GM20431 (cell line): ENCODE measurements at regions not wholly inside any gene's neighbourhood (a gene's known extent, or its start where the extent isn't known, plus 50 kb on each side); places are given as distances from the start of the nearest gene placed in this dataset.

ENCODE experiments used
- in situ Hi-C: fragments of 300-500 bp; cut with MseI, MboI; formaldehyde crosslinking; loops from one replicate; pipeline ENCODE4 v1.15.0; 2020; ENCODE audit warnings: low sequenced_read_pairs; ENCODE audit not compliant: unreplicated experiment

DNA sequence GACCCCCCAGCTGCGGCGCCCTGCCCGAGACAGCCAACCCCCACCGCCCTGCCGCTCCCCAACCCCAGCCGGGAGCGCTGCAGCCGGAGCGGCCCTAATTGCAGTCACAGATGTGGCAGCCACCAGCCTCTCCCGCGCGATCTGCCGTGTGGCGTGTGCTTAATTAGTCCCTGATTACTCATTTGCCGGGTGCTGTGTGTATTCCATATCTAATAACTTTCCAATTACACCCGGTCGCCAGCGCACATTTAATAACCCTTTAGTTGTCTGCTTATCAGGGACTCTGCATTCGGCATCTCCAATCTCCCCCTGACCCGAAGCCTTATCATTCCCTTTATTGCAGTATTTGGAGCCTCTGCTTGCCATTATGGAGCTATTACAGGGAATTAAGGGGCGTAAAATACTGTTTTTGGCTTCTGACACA lies 236.7 kb upstream of the CIBAR2 start:
- in situ Hi-C loops: no loop called here

DNA sequence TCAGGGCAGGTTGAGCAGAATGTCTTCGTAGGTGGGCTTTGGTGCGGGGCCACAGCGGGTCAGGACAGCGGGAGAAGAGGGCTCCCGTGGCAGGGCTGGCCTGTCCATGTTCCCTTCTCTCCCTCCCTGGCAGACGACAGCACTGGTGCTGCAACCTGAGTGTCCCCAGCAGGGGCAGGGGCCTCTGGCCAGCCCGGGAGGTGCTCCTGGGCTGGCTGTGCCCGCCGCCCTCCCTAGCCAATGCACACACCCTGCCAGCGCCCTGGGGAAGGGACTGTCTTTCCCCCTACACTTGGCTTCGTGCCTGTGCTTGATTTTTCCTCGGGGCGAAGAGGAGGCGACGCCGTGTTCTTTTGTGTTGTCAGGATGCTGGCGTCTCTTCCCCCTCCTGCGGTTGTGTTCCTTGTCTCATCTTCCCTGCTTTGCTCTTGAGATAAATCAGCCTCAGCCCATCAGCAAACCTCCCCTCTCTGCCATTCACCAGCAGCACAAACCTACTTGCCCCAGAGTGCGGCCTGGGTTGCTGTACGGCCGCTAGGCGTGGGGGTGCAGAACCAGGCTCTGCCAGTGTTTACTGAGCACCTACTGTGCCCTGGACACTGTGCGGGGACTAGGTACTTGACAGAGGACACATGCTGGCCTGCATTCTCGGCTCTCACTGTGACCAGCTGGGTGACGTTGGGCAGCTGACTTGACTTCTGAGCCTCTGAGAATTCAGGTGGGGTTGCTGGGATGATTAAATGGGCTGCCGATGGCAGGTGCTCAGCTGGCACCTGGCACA lies 237.3 kb upstream of the CIBAR2 start:
- in situ Hi-C loops: no loop called here

DNA sequence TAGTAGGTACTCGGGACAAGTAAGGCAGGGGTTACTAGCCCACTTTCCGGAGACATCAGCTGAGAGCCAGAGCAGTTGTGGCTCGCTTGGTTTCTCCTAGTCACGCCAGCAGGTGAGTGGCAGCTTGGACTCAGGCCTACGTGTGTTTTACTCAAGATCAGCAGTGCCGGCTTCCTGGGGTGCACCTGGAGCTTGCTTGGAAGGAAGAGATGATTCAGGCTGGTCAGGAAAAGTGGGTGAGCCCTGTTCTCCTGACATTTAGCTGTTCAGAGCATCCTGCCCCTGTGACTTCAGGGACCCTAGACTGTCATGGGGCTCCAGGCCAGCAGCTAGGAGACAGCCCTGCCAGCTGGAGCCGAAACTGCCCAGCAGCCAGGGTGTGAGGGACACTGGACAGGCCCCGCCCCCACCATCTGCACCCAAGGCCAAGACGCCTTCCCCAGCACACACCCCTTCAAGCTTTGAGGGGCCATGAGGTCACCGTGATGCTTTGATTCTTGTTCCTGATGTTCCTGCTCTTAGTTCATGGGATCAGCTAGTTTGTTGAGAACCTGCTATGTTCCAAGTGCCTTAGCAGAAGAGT lies 238.0 kb upstream of the CIBAR2 start:
- in situ Hi-C loops: no loop called here

DNA sequence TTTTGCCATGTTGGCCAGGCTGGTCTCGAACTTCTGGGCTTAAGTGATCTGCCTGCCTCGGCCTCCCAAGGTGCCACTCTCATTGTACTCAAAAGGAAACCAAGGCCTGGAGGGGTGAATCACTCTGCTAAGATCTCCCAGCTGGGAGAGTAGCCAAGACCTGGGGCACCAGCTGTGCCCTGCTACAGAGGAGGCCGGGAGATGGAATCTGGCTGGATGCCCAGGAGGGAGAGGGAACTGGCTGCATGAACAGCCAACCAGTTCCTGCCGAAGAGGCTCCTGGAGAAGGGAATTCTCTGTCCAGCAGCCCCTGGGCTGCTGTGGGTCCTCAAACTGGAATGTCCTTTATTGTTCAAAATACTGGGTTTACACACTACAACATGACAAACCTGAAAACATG lies 238.7 kb upstream of the CIBAR2 start:
- in situ Hi-C loops: no loop called here

DNA sequence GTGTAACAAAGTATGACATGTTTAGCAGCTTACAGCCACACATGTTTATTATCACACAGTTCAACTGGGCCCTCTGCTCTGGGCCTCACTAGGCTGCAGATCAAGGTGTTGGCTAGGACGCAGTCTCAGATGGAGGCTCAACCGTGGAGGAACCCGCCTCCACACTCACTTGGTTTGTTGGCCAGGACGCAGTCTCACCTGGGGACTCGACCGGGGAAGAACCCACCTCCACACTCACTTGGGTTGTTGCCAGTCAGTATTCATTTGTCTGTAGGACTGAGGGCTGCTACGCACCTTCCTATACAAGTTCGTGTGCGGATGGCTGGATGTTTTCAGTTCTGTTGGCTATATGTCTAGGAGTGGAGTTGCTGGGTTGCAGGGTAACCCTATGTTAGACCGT lies 240.7 kb upstream of the CIBAR2 start:
- in situ Hi-C loops: no loop called here

DNA sequence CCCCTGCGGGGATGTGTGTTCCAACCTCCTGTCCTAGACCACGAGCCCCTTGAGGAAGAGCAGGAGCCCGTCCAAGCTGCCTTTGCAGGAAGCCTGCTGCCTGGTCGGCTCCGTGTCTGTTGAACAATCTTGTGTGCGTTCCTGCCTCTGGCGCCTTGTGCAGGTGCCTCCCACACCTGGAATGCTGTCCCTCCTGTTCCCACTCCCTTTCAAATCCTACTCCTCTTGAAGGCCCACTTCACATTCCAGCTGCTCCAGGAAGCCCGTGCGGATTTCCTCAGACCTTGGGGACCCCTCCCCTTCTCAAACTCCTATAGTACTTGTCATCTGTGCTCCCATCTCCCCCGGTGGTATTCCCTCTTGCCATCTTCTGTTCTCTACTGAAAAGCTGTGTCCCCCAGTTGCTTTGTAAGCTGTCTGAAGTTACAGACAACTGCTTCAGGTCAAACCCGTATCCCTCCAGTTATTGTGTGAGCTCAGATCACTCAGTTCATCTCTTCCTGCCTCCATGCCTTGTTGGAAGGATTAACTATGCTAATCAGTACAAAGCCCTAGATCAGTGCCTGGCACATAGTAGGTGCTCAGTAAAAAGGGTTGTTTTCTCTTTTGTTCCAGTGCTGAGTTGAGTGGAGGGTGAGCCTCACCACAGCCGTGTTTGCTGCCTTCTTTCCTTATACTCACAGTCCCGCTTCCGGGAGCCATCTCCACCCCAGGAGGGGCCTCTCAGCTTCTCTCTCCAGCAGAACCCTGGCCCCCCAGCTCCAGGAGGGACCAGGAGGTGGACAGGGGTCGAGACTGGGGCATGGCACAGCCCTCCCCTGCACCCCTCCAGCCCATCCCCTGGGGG lies 241.8 kb upstream of the CIBAR2 start:
- in situ Hi-C loops: no loop called here

DNA sequence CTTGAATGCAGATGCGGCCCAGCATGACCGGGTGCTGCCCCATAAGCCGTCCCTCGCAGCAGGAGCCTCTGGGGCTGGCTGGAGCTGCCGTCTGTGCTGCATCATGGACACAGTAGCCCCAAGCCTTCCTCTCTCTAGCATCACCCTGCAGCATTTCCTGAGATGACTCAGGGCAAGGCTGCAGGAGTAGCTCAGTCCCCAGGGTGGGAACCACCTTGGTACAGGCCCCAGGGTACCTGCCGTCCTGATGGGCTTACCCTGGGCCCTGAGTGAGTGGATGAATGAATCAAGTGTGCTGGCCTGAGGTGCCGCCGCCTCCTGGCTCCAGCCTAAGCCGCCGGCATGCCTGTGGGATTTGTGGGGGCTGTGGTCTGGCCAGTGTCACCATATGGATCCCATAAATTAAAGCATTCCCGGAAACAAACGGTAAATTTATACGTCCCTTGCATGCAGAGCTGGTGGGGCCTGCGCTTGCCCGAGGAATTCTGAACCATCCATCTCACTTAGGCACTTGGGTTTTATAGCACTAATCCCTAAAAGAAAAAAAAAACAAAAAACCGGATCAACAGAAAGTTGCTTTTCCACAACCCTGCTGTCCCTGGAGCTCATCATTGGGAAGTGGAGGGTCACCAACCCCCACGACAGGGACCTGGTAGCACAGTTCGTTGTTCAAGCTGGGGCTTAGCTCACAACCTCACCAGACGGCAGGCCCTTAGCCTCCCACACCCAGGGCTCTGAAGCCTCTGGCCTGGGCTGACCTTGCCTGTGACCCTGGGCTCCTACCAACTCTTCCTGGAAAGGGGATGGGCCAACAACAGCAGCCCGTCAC lies 242.6 kb upstream of the CIBAR2 start:
- in situ Hi-C loops: no loop called here

DNA sequence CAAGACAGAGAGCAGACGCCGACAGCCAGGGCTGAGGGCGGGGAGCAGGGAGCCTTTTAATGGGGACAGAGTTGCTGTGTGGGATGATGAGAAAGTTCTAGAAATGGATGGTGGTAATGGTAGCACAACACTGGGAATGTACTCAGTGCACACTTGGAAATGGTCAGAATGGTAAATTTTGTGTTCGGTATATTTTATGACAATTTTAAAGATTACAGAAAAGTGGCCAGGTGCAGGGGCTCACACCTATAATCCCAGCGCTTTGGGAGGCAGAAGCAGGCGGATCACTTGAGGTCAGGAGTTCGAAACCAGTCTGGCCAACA lies 243.2 kb upstream of the CIBAR2 start:
- in situ Hi-C loops: no loop called here

DNA sequence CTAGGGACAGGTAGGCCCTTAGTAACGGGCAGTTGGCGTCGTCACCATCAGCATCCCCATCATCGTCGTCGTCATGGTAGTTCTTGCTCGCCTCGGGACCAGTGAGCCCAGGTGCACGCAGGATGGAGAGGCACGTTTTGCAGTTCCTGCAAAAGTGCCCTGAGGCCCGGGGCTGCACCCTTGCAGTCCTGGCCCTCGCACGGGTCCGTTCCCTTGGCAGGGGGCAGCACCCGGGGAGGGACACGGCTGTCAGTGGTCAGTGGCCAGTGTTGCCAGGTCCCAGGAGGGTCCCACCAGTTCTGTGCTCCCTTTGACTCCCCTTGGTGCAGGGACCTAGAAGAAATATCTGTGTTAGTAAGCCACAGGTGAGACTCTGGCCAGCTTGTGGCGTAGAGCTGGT lies 243.9 kb upstream of the CIBAR2 start:
- in situ Hi-C loops: no loop called here

DNA sequence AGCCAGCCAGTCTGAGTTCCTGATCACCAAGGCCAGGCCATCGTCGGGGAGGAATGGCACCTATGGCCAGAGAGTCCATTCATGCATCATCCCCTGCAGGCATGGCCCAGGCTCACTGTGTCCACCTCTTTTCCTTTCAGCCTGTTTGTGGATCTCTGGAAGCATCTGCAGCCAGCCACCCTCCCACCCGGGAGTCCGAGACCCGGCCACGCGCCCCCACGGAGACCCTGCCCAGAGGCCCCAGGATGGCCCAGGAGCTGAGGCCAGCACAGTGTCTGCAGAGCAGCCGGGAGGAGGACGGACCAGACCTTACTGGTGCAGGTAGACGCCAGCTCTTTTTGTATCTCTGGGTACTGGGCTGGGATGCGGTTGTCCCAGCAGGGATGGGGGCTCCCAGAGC lies 245.1 kb upstream of the CIBAR2 start:
- in situ Hi-C loops: no loop called here

DNA sequence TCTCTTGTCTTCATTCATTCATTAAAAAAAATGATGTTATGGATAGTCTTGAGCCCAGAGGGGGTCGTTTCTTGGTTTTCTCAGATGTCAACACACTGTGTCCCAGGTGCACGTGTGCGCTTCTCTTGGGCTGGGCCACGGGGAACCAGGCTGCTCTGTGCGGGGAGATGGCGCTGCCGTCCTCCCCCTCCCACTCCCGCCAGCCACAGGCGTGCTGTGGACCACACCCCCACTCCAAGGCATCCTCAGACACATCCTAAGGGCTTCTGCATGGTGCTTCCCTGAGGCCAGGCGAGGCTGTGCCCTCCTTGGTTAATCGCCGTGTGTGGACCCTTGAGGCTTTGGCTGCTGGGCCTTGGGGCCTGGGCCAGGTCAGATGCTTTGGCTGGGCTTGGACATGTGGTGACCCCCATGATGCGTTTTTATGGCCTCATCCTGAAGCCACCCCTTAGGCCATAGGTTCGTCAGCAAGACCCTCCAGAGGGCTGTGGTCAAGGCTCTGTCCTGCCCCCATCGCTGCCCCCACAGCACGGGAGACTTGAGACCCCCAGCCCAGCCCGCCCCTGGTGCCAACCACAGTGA lies 245.7 kb upstream of the CIBAR2 start:
- in situ Hi-C loops: no loop called here

DNA sequence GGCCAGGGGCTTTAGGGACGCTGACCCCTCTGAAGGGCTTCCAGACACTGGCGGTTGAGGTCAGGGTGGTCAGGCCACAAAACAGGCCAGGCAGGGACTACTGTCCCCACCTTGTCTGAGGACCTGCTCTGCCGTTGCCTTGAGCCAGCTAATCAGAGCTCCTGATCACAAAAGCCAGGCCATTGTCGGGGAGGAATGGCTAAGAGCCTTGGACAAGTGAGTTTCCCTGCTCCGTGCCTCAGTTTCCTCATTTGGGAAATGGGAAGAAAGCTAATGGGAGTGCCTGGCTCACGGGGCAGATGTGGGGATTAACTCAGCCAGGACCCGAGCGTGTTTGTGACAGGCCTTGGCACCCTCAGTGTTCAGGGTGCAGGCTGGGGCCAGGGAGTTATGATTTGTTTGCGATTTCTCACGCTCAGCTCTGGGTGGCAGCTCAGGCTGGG lies 246.5 kb upstream of the CIBAR2 start:
- in situ Hi-C loops: no loop called here

DNA sequence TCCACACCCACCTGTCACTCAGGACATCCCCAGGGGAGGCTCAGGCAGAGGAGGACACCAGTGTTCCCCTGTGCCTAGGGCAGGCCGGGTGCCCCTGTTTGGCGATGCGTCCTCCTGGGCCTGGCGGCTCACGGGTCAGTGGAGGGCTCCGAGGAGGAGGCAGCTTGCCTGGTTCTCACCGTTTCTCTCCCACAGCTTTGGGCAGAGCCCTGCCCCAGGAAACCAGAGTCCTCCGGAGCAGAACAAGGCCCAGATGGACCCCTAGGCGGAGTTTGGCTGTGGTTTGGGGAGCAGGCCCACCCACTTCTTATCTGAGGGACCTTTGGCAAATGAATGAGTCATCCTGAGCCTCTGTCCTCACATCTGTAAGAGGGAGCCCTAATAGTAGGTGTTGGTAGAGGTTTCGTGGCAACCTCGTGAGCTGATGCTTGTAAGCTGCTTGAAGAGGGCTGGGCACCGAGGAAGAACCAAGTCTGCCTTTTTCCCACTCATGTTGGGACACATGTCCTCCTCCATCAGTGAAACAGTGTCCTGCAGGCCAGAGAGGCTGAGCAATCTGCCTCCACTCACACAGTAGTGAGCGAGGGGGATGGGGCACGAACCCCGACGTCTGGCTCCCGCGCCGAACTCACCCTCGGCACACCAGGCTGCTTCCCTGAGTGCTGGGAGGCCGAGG lies 247.0 kb upstream of the CIBAR2 start:
- in situ Hi-C loops: no loop called here

DNA sequence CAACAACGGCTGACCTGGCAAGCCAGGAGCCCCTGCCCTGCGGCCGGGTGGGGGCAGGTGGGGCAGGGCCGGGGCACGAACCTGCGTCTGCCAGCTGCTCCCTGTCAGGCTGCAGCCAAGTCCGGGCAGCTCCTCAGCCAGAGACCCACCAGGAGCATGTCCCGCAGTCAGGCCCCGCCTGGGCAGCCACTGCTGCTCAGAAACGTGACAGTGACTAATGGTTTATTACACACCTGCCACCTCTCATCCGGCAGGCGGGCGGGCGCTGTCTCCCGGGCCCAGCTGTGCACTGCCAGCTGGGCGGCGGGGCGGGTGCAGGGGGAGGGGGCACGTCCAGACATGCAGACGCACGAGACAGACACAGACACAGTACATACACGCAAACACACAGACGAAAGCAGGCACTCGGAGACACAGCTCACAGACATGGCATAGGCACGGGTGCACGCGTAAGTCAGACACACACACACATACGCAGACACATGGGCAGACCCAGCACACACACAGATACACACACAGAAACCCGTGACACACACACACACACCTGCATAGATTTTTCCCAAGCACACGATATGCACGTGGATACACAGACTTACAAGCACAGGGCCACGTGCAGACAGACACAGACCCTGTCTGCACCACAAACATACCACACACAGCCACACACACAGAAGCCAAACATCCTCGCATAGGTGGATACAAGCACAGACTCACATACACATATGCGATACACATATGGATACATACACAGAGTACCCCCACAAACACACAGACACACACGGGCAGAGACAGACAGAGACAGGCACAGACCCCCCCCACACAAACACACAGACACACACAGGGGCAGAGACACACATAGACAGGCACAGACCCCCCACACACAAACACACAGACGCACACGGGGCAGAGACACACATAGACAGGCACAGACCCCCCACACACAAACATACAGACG lies 248.3 kb upstream of the CIBAR2 start:
- in situ Hi-C loops: no loop called here

DNA sequence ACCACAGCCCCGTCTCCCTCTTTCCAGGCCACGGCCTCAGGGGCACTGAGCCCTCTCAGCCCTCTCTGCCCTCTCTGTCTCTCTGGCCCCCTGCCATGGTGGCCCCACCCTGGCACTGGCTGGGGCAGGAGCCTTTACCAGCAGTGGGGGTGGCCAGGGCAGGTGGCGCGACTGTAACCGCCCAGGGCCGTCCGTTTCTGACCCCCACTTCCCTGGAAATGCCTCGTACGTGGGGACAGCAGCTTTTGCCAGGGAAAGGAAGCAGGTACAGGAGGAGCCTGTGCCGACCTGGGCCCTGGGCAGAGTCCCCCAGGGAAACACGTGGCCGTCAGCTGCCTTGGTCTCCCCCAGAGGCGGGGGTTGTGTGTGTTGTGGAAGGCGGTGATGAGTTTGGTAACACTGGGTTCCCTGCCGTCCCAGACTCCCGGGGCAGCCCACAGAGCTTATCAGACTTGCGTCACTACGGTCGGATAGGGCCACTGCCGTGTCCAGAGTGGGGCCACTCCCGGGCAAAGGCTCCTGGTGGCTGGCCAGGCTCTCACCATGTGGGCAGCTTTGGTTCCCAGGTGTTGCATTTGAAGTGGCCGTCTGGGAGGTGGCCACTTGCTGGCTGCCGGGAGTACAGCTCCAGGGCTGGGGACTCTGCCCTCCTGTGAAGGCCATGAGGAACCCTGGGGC lies 249.3 kb upstream of the CIBAR2 start:
- in situ Hi-C loops: no loop called here

DNA sequence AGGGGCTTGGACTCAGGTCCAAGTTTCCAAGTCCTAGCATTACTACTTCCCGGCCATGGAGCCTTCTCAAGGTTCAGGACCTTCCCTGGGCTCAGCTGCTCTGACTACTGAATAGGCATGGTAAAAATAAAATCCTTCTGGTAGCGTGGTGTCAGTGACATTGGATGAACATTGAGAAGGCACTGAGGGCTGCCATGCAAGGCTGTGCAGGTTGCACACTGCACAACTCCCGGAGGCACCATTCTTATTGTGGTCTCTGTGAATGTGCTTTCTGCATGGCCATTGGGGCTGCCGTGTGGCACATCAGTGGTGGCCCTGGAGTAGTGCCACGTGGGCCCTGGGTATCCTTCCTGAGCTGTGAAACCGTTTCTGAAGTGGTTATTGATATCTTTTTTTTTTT lies 250.2 kb upstream of the CIBAR2 start:
- in situ Hi-C loops: no loop called here

DNA sequence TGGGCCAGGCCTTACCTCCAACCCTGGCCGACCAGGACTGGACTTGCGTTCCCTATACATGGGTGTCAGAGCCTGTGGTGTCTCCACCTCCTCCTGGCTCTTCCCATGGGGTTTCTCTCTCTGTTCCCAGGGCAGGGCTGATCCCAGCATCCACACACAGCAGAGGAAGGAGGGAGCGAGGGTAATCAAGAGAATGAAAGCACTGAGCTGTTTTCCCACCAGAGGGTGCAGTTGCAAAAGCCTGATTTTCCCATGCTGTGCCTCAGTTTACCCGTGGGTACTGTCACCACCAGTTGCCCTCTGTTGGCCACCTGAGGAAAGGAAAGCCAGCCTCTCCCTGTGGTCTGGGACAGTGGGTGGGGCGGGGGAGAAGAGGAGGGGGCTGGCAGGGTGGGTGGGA lies 249.7 kb upstream of the GSE1 start:
- in situ Hi-C loops: no loop called here

DNA sequence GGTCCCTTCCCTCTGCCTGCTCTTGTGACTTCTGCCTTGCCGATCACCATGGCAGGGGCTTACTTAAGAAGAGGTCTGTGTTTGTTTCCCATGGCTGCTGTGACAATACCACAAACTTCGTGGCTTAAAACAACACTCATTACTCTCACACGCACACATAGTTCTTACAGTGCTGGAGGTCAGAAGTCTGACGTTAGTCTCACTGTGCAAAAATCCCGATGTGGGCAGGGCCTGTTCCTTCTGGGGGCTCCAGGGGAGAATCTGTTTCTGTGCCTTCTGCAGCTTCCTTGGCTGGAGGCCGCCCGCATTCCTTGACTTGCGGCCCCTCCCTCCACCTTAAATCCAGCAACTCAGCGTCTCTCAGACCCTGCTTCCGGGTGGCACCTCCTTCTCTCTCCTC lies 249.2 kb upstream of the GSE1 start:
- in situ Hi-C loops: no loop called here
